GM21529 (cell line): ENCODE measurements at regions not wholly inside any gene's neighbourhood (a gene's known extent, or its start where the extent isn't known, plus 50 kb on each side); places are given as distances from the start of the nearest gene placed in this dataset.
"Not testable (repeated sequence)": the region's sequence is repeated elsewhere in the genome, so short reads cannot be mapped to it uniquely, and the experiment has no call there.

Experiments
- ATAC-seq: cut with Tn5 transposase; IDR thresholded peaks from one replicate; pipeline ENCODE4 v1.9.1; 2021; ENCODE audit not compliant: unreplicated experiment

- ATAC-seq: no peak
Observed at GRCh38 chr2:149767516-149767974, 180.0 kb upstream of the MMADHC start.

DNA sequence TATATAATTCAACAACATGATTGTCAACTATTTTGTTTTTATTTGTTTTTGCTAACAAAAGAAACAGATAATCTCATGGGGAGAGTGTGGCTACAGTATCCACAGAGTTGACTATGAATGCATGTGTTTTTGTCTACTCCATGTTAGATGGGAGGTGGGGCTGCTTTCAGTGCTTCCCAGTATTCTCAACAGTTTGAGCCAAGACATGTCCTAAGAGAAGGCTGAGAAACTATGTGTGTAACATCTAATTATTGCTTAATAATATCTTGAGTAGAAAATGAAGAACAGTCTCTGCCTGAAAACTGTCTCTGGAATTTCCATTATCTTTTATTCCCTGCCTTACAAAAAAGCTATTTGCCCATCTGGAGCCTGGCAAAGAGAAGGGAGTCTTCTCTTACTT is 178.8 kb upstream of the MMADHC start:
- ATAC-seq: no peak

DNA sequence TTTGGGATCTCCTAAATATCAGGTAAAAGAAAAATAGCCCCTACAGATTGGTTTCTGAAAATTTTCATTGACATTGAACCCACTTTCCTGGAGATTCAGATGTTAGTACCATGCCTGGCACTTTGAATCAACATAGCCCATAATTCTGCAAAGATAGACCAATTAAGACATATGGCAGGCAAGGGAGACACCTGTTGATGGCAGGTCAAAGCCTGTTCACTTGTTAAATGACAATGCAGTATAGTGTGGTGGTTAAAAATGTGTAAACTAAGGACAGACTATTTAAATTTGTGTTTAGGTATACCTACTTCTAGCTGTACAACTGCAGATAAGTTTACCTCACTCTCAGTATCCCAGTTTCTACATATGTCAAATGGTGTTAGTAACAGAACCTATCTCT is 178.1 kb upstream of the MMADHC start:
- ATAC-seq: no peak

- no peak for ATAC-seq
Observed at GRCh38 chr2:149765003-149765402, 177.4 kb upstream of the MMADHC start.

DNA sequence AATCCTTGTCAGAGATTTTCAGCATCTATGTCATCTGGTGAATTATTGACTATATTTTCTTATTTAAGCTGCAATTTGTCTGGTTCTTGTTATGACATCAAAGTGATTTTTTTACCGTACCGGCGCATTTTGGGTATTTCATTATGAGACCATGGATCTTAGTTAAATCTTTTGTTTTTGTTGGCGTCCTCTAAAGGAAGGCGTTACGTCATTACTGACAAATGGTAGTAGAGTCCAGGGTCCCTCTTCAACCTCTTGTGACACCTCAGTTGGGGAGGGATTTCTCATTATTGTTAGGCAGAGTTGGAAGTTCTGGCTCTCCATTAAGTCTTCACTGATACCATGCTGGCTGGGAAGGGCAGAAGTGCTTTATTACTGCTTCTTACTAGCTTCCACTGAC is 175.8 kb upstream of the MMADHC start:
- ATAC-seq: no peak

GRCh38 chr2:149761611-149762010 is 174.0 kb upstream of the MMADHC start:
- no peak for ATAC-seq

DNA sequence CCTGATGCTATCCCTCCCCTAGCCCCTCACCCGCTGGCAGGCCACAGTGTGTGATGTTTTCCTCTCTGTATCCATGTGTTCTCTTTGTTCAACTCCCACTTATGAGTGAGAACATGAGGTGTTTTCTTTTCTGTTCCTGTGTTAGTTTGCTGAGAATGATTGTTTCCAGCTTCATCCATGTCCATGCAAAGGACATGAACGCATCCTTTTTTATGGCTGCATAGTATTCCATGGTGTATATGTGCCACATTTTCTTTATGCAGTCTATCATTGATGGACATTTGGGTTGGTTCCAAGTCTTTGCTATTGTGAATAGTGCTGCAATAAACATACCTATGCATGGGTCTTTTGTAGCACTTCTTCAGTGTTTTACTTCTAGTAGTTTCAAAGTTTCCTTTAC is 171.8 kb upstream of the MMADHC start:
- ATAC-seq: not testable (repeated sequence)

GRCh38 chr2:149754722-149755121 is 167.1 kb upstream of the MMADHC start:
- ATAC-seq: not testable (repeated sequence)

GRCh38 chr2:149747456-149747855 is 159.9 kb upstream of the MMADHC start:
- no peak for ATAC-seq

- no peak for ATAC-seq
Observed at GRCh38 chr2:149745396-149746230, 158.0 kb upstream of the MMADHC start.

DNA sequence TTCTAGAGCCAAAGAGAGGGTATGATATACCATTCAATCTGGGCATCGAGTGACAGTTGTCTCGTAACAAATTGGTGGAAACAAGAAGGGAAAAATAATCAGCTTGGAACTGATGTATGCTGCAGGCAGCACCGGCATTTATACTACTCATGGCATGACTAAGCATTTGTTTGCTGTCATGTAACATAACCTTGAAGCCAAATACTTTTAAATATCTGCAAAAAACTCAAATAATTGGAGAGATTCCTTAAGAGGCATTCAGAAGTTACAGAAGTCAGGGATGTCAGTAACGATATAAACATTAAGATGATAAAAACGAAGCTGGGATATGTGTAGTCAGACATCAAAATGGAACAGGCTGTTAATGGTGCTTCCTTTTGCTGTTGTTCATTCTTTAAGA is 157.3 kb upstream of the MMADHC start:
- ATAC-seq: no peak

DNA sequence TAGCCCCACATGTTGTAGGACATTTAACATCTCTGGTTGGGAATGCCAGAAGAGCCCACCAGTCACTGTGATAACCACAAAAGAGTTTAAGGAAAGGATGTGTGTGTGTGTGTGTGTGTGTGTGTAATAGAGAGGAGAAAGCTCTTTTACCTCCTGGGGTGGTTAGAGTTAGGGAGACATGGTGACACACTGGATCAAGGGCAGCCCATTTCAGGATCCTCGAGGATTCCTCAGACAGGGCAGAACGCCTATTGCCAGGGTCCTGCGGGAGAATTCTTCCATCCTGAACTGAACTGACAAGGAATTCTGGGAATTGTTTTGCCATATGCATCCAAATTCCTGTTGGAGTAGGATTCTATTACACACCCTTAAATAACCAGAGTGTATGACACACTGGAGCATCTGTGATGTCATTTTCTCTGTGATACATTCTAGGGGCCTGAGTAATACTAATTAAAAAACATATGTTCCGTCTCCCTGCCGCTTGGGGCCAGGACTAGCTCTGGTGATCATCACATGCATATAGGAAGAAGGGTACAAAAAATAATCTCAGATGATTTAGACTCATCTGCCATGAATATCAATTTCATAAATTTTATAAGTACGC is 156.4 kb upstream of the MMADHC start:
- no peak for ATAC-seq

DNA sequence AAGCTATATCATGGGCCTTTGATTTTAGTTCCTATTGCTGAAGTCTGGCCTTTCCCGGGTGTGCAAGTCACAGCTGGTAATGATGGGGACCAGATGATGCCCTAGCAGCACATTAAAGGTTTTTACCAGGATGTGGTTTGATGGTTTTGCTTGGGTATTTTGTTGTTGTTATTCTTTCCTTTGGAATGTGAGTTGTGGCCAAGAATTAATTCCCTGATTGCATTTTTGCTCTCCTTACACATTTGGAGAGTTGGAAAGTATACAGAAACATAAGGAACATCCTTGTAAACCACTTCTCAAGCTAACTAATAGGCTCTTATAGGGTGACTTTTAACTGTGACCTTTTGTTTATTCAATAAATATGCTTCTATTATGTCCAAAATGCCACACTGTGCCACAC is 154.1 kb upstream of the MMADHC start:
- no peak for ATAC-seq

GRCh38 chr2:149740490-149740889 is 152.9 kb upstream of the MMADHC start:
- ATAC-seq: no peak

GRCh38 chr2:149739883-149740265 is 152.3 kb upstream of the MMADHC start:
- ATAC-seq: no peak

DNA sequence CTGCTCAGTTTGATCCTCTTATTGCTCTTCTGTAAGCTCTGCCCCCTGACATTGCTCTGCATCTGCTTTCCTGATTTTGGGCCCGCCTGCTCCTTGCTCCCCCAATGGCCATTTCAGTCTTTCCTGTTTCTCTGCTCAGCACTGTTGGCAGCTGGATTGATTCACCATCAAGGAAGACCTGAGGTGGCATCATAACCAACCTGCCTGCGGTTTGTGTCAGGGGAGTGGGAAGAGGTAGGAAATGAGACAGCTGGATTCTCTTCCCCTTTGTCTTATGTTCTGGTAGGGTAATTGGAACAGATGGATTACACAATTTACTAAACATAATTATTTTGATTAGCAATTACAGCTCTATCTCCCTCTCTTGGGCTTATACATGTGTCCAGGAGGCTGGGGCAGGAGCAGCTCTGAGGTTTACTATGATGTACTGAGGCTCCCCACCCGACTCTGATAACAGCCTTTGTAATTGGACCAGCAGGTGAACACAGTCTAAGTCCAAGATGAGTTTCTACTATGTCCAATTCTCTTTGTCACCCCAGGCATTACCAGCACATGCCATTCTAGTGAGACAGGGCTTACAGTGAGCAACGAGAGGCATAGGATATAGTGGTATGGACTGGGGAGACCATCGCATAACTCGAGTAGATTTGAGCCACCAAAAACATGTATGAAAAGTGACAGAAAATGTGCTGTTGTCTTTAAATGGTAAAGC is 151.8 kb upstream of the MMADHC start:
- ATAC-seq: no peak

- ATAC-seq: no peak
Observed at GRCh38 chr2:149738767-149739166, 151.2 kb upstream of the MMADHC start.

DNA sequence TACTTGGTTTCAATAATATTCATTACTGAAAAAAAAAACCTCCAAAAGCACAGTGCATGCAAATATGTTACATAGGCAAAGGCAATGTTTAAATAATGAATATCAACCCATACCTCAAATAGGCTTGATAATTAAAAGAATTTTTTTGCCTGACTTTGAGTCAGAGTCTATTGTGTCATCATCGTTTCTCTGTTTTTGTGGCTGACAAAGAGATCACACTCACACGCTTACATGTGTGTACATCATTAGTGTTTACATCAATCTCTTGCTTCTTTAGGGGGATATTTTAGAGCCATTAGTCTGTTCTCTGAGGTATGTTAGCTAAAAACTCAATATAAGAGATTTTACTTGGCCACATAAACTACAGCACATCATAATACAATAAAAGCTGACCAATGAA is 150.3 kb upstream of the MMADHC start:
- ATAC-seq: no peak

GRCh38 chr2:149735237-149735958 is 147.8 kb upstream of the MMADHC start:
- no peak for ATAC-seq

DNA sequence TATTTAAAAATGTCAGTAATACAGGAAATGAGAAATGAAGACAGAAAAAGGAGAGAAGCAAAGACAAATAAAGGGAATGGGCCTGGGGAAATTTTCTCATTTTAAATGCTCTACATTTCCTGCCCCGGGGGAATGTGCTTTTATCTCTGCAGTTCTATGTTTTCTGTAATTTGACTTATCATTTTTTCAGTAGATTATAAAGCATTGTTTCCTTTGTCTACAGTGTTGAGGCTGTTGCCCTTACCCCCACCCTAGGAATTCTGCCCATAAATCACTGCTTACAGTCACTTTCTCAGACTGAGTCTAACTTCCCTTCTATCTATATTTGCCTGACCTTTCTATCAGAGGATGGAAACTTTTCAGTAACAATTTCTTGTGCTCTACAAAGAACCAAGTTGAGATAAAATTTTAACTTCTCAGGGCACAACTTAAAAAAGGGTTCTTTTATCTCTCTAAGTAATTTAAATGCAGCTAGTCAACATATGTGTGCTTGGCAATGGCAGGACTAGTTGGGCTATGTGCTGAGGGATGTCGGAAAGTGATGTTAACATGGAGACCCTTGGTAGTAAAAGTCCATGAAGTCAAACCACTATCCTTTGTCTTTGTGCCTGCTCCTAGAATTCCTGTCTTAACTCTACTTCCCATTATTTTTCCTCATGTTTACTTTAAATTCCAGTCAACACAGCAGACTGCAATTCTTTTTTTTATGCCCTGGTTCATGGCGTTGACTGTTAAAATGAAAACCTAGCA is 146.5 kb upstream of the MMADHC start:
- ATAC-seq: no peak
